Smooth muscle cell (in vitro differentiated cells): ENCODE measurements at regions not wholly inside any gene's neighbourhood (a gene's known extent, or its start where the extent isn't known, plus 50 kb on each side); places are given as distances from the start of the nearest gene placed in this dataset.

Experiments
- DNase-seq: peaks from one replicate; lab custom pipeline; 2025; ENCODE audit not compliant: unreplicated experiment; lab: John Stamatoyannopoulos, UW
- H2AFZ ChIP-seq: fragments of 200-600 bp; sonication (generic); 2 replicates; pipeline ENCODE4 v1.6.0; 2016; ENCODE audit warnings: antibody characterized with exemption, low read depth, mild to moderate bottlenecking
- H3F3A ChIP-seq: fragments of 200-600 bp; sonication (generic); 2 replicates; pipeline ENCODE4 v1.6.0; 2017; ENCODE audit warnings: antibody characterized with exemption, low read depth
- H3K27ac ChIP-seq: fragments of 200-600 bp; sonication (generic); 2 replicates; pipeline ENCODE4 v1.5.1; 2016; ENCODE audit warnings: low read depth, mild to moderate bottlenecking
- H3K27me3 ChIP-seq: fragments of 200-600 bp; sonication (generic); 2 replicates; pipeline ENCODE4 v1.6.1; 2016; ENCODE audit warnings: low read depth, mild to moderate bottlenecking
- H3K36me3 ChIP-seq: fragments of 200-600 bp; sonication (generic); 2 replicates; pipeline ENCODE4 v1.5.1; 2016; ENCODE audit warnings: low read depth
- H3K4me1 ChIP-seq: fragments of 200-600 bp; sonication (generic); 2 replicates; pipeline ENCODE4 v1.5.1; 2016; ENCODE audit warnings: low read depth
- H3K4me2 ChIP-seq: fragments of 200-600 bp; sonication (generic); 2 replicates; pipeline ENCODE4 v1.6.0; 2016; ENCODE audit warnings: mild to moderate bottlenecking
- H3K4me3 ChIP-seq: fragments of 200-600 bp; sonication (generic); 2 replicates; pipeline ENCODE4 v1.5.1; 2016; ENCODE audit warnings: mild to moderate bottlenecking
- H3K79me2 ChIP-seq: fragments of 200-600 bp; sonication (generic); 2 replicates; pipeline ENCODE4 v1.6.0; 2016; ENCODE audit warnings: low read depth, mild to moderate bottlenecking
- H3K9ac ChIP-seq: fragments of 200-600 bp; sonication (generic); 2 replicates; pipeline ENCODE4 v1.6.0; 2016; ENCODE audit warnings: low read depth
- H3K9me3 ChIP-seq: fragments of 200-600 bp; sonication (generic); replicated peaks from 2 replicates; pipeline ENCODE4 v1.5.1; 2016; ENCODE audit warnings: low read depth
- H4K20me1 ChIP-seq: fragments of 200-600 bp; sonication (generic); 2 replicates; pipeline ENCODE4 v1.6.0; 2016; ENCODE audit warnings: low read depth
- WGBS: methylation state at CpG from one replicate; pipeline ENCODE4 v1.1.7; 2016; ENCODE audit warnings: low lambda C conversion rate; 5-methylcytosine and 5-hydroxymethylcytosine counted together
- TF ChIP-seq, protein P1 (sequence below): fragments of 200-600 bp; sonication (generic); IDR thresholded peaks from 2 replicates; pipeline ENCODE4 v1.5.1; 2017; ENCODE audit warnings: borderline replicate concordance, mild to moderate bottlenecking, antibody characterized with exemption; ENCODE audit not compliant: insufficient read depth, poor library complexity, severe bottlenecking

DNA sequence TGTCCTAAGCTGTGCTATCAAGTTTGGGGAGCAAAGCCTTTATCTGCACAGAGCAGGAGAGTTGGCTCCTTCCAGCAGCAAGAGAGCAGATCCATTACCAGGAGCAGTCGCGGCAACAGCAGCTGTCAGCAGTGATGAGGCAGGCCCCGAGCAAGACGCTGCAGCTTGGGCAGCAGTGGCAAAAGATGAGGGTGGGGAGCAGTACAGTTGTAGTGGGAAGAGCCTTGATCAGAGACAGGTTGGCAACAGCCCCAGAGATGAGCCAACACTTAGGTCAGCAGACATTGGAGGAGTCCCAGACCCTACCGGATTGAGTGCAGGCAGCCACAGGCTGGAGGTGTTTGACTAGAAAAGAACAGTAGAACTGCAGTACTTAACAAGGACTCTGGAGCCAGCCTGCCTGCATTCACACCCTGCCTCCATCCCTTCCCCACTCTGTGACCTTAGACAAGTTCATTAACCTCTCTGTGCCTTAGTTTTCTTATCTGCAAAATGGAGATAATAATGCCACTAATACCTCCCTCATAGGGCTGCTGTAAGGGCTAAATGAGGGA, 117.1 kb upstream of the SERTAD2 start:
- H3F3A ChIP-seq = no peaks in the 10 kb centered on the region
- 44% methylated on average over 5 of the region's 5 CpGs for WGBS
- no peaks in the 10 kb centered on the region for H3K9me3 ChIP-seq

DNA sequence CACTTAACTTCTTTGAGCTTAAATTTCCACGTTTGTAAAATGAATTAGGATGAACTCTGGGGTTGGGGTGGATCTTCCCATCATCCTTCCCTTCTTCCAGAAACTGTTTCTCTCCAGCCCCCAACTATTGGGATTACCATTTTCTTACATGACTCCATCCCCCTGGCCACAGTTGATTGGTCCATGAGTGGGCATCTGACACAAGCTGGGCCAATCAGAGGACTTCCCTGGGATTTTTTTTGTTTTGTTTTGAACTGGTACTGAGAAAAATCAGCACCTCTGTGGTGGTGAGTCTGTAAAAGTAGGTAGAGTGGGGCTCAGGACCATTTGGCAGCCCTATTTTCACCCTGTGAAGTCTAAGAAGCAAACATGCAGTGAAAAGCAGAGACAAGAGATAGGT, 118.0 kb upstream of the SERTAD2 start:
- 90% methylated on average over 1 of the region's 1 CpG for WGBS

More for the DNA sequence above, 117.1 kb upstream of the SERTAD2 start:
- peak overlapping the region; percentile 23 for H3K4me2 ChIP-seq
- H3K4me1 ChIP-seq = peaks cover 23% of the 10 kb centered on the region
- H3K79me2 ChIP-seq = no peaks in the 10 kb centered on the region
- no peak for DNase-seq
- H3K9ac ChIP-seq = no peak overlapping the region
- TF ChIP-seq, protein P1, sequence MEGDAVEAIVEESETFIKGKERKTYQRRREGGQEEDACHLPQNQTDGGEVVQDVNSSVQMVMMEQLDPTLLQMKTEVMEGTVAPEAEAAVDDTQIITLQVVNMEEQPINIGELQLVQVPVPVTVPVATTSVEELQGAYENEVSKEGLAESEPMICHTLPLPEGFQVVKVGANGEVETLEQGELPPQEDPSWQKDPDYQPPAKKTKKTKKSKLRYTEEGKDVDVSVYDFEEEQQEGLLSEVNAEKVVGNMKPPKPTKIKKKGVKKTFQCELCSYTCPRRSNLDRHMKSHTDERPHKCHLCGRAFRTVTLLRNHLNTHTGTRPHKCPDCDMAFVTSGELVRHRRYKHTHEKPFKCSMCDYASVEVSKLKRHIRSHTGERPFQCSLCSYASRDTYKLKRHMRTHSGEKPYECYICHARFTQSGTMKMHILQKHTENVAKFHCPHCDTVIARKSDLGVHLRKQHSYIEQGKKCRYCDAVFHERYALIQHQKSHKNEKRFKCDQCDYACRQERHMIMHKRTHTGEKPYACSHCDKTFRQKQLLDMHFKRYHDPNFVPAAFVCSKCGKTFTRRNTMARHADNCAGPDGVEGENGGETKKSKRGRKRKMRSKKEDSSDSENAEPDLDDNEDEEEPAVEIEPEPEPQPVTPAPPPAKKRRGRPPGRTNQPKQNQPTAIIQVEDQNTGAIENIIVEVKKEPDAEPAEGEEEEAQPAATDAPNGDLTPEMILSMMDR = no peak
- H3K4me3 ChIP-seq = no peak overlapping the region
- no peaks in the 10 kb centered on the region for H3K36me3 ChIP-seq
- no peaks in the 10 kb centered on the region for H4K20me1 ChIP-seq
- H2AFZ ChIP-seq = no peak overlapping the region
- H3K27ac ChIP-seq = no peak overlapping the region
- no peaks in the 10 kb centered on the region for H3K27me3 ChIP-seq

DNA sequence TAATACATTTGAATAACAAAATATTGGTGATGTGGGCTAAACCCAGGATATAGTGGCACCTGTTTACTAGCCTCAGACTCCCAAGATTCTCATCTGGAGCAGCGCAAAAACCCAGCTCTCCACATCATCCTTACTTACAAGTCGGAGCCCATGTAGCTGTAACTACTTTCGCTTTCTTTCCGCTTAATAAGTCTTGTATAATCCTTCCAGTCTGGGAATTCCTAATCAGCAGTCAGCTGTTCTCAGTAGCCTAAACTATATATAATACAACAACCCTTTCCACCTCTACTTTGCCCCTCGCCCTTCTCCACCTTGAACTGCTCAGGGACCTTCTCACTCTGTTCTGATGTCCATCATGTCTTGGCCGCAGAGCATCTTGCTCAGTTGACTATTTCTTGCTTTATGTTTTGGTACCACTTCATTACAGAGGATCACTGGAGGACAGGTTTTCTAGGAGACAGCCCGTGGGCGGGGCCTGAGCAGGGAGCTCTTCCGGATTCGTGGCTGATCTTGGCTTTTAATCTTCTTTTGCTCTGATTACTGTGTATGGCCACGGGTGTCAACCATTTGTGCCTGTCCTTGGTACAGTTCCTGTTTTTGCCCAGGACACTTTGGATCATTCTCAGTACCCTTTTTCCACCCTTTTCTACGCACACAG, 119.9 kb upstream of the SERTAD2 start:
- Histone ChIP-seq H3K9me3 (no peaks in the 10 kb centered on the region), H2AFZ (no peak overlapping the region), H3K4me1 (peaks cover 15% of the 10 kb centered on the region), H4K20me1 (no peaks in the 10 kb centered on the region), H3K9ac (no peak overlapping the region), H3K36me3 (no peaks in the 10 kb centered on the region), H3F3A (no peaks in the 10 kb centered on the region), H3K4me3 (no peak overlapping the region), H3K27me3 (no peaks in the 10 kb centered on the region), H3K27ac (no peak overlapping the region), H3K4me2 (peak overlapping the region; percentile 20), H3K79me2 (no peaks in the 10 kb centered on the region)
- WGBS = 74% methylated on average over 12 of the region's 12 CpGs
- TF ChIP-seq, protein P1 = no peak
- DNase-seq = no peak

More for the DNA sequence above, 118.0 kb upstream of the SERTAD2 start:
- no peak overlapping the region for H3K27ac ChIP-seq
- H3F3A ChIP-seq = no peaks in the 10 kb centered on the region
- no peak overlapping the region for H3K4me3 ChIP-seq
- TF ChIP-seq, protein P1 = no peak
- H3K9ac ChIP-seq = no peak overlapping the region
- no peaks in the 10 kb centered on the region for H3K79me2 ChIP-seq
- H3K4me2 ChIP-seq = no peak overlapping the region
- peaks cover 23% of the 10 kb centered on the region for H3K4me1 ChIP-seq
- DNase-seq = no peak
- H3K27me3 ChIP-seq = no peaks in the 10 kb centered on the region
- no peaks in the 10 kb centered on the region for H3K36me3 ChIP-seq
- no peak overlapping the region for H2AFZ ChIP-seq
- no peaks in the 10 kb centered on the region for H4K20me1 ChIP-seq
- no peaks in the 10 kb centered on the region for H3K9me3 ChIP-seq

DNA sequence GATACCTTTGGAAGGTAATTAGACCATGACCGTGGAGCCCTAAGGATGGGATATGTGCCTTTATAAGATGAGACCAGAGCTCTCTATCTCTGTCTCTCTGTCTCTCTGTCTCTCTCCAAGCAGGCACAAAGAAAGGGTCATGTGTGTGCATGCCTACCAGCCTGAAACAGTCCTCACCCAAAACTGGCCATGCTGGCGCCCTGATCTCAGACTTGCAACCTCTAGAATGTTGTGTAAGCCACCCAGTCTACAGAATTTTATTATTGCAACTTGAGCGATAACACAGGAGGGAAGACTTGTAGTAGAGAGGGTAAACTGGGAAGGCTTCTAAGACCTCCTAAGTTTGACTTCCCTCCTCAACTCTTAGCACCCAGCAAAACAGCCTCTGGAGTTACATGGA, 124.1 kb upstream of the SERTAD2 start:
- no peaks in the 10 kb centered on the region for H3K9me3 ChIP-seq
- no peaks in the 10 kb centered on the region for H3K79me2 ChIP-seq
- WGBS = 93% methylated on average over 3 of the region's 3 CpGs
- H3K4me2 ChIP-seq = no peak overlapping the region
- H3K4me1 ChIP-seq = no peaks in the 10 kb centered on the region
- DNase-seq = no peak
- H3K4me3 ChIP-seq = no peak overlapping the region
- TF ChIP-seq, protein P1 = no peak
- peaks cover 4% of the 10 kb centered on the region for H3F3A ChIP-seq
- no peak overlapping the region for H3K9ac ChIP-seq
- H4K20me1 ChIP-seq = no peaks in the 10 kb centered on the region
- H3K27me3 ChIP-seq = no peaks in the 10 kb centered on the region
- no peak overlapping the region for H3K27ac ChIP-seq
- H2AFZ ChIP-seq = no peak overlapping the region
- H3K36me3 ChIP-seq = no peaks in the 10 kb centered on the region
